Cardiac muscle cell (in vitro differentiated cells and primary cell): ENCODE measurements at regions not wholly inside any gene's neighbourhood (a gene's known extent, or its start where the extent isn't known, plus 50 kb on each side); places are given as distances from the start of the nearest gene placed in this dataset.

Experiments used
- DNase-seq, 2 donors: peaks; one replicate each; pipeline versions ENCODE4 v3.0.0 to v3.0.0-alpha.2; 2010 to 2017; ENCODE audit warnings: low read depth in 1 of 2, low spot score in 1 of 2
- H3K27ac ChIP-seq: fragments of 200-600 bp; sonication (generic); 2 replicates; pipeline ENCODE4 v1.5.1; 2016
- H3K27me3 ChIP-seq: fragments of 200-600 bp; sonication (generic); 2 replicates; pipeline ENCODE4 v1.6.0; 2016; ENCODE audit warnings: control low read depth
- H3K36me3 ChIP-seq: fragments of 200-600 bp; sonication (generic); 2 replicates; pipeline ENCODE4 v1.5.1; 2016; ENCODE audit warnings: control low read depth
- H3K4me1 ChIP-seq: fragments of 200-600 bp; sonication (generic); 2 replicates; pipeline ENCODE4 v1.8.1; 2017; ENCODE audit warnings: low read depth, mild to moderate bottlenecking, mixed run types
- H3K4me3 ChIP-seq: fragments of 200-600 bp; sonication (generic); 2 replicates; pipeline ENCODE4 v1.5.1; 2016; ENCODE audit warnings: mild to moderate bottlenecking
- H3K9me3 ChIP-seq: fragments of 200-600 bp; sonication (generic); 2 replicates; pipeline ENCODE4 v1.5.1; 2017; ENCODE audit warnings: low read depth, mild to moderate bottlenecking, control low read depth
- TF ChIP-seq, protein P1 (sequence below): IDR thresholded peaks from 2 replicates; pipeline ENCODE4 v1.5.1; 2012; ENCODE audit warnings: low read depth, mild to moderate bottlenecking, low read length

DNA sequence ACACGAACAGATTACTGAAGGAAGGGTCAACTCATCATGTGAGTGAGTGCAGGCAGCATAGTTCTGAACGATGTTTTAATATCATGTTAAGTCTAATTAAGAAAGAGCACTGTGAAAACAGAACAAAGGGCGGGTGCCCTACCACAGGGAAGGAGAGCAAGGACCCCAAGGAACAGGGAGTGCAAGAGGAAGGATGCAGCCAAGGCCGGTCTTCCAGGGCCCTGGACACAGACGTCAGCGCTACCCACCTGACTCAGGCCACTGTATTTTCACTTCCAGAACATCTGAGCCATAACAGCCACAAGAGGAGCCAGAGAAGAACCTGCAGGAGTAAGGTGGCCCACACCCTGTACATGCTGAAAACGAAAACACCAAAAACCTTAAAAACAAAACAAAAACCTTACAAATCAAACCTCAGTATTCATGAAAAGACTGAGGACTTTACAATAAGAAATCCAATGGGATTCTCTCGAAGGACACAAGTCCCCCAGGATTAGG lies 506.1 kb upstream of the AKR1E2 start:
- H3K4me1 ChIP-seq = no peaks in the 10 kb centered on the region
- no peak overlapping the region for H3K4me3 ChIP-seq
- TF ChIP-seq, protein P1, sequence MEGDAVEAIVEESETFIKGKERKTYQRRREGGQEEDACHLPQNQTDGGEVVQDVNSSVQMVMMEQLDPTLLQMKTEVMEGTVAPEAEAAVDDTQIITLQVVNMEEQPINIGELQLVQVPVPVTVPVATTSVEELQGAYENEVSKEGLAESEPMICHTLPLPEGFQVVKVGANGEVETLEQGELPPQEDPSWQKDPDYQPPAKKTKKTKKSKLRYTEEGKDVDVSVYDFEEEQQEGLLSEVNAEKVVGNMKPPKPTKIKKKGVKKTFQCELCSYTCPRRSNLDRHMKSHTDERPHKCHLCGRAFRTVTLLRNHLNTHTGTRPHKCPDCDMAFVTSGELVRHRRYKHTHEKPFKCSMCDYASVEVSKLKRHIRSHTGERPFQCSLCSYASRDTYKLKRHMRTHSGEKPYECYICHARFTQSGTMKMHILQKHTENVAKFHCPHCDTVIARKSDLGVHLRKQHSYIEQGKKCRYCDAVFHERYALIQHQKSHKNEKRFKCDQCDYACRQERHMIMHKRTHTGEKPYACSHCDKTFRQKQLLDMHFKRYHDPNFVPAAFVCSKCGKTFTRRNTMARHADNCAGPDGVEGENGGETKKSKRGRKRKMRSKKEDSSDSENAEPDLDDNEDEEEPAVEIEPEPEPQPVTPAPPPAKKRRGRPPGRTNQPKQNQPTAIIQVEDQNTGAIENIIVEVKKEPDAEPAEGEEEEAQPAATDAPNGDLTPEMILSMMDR = no peak
- H3K27me3 ChIP-seq = no peaks in the 10 kb centered on the region
- DNase-seq = no peak
- H3K36me3 ChIP-seq = no peaks in the 10 kb centered on the region
- no peak overlapping the region for H3K27ac ChIP-seq
- no peaks in the 10 kb centered on the region for H3K9me3 ChIP-seq

DNA sequence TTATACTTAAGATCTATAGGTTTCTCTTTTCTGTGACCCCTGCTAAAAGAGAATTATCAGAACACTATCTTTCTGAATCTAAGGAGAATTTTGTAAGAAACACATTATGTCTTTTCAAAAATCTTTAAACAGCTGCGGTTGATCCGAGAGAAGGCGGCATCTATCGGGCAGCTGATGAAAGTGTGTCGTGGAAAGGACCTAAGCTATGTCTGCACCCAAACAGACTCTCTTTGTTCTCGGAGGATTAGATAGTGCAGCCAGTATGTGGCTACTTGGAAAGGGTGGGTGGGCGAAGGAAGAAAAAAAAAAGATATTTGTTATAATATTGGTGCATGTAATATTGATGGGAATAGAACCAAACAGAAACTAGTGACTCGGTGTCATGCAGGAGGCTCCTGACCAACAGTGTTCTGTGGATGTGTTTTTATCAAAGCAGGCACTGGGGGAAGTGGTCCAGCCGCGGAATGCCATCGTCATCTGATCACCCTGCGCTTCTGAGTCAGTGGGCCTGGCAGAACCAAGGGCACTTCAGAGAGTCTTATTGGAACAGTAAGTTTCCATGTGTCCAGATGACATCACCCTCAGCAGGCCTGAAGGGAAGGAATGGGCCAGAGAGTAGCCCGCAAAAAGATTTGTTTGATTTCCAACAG lies 509.7 kb upstream of the AKR1E2 start:
- Histone ChIP-seq H3K36me3 (no peaks in the 10 kb centered on the region), H3K9me3 (no peaks in the 10 kb centered on the region), H3K27ac (no peak overlapping the region), H3K27me3 (no peaks in the 10 kb centered on the region), H3K4me1 (no peaks in the 10 kb centered on the region), H3K4me3 (no peak overlapping the region)
- DNase-seq = peak in 1 of 2 donors; percentile 87
- TF ChIP-seq, protein P1 = peak; percentile 10

DNA sequence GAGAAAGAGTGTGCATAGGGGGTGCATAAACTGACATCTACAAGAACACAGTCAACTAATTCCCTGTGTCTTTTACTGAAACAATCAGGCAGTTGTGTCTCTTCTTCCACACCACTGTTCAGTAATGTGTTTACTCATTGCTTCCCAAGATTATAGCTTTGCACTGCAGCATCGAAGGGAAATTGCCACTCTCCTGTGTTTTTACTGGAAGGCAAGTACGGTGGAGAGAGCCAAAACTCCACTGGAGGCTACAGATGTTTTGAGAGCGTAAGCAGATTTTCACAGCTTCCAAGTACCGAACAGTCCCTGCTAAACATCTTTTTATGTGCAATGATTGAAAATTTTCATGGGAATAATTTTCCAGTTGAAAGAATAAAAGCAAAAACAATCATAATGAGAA lies 510.5 kb upstream of the AKR1E2 start:
- TF ChIP-seq, protein P1 = no peak

DNA sequence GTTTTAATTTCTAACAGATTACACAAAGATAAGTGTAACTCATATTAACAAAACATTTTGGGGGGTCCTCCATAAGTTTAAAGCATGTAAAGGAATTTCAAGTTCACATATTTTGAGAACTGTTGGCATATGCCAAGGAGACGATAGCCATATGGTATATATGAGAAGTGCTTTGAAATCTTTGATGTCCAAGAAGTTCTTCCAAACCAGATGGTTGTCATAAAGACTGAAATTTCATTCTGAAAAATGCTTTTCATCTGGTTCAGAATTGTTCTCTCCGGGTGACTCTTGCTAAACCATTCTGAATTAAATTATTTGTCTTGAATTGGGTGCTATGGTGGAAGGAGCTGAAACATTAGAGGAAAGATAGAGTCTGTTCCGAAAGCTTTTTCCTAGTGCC lies 513.0 kb upstream of the AKR1E2 start:
- no peak for DNase-seq
- Histone ChIP-seq H3K27ac (no peak overlapping the region), H3K36me3 (no peaks in the 10 kb centered on the region), H3K27me3 (no peaks in the 10 kb centered on the region), H3K4me1 (peaks cover 17% of the 10 kb centered on the region), H3K4me3 (no peak overlapping the region), H3K9me3 (no peaks in the 10 kb centered on the region)
- TF ChIP-seq, protein P1 = no peak

More for the DNA sequence above, 510.5 kb upstream of the AKR1E2 start:
- no peaks in the 10 kb centered on the region for H3K36me3 ChIP-seq
- DNase-seq = peak in 1 of 2 donors; percentile 88
- no peak overlapping the region for H3K27ac ChIP-seq
- H3K4me1 ChIP-seq = peaks cover 3% of the 10 kb centered on the region
- H3K4me3 ChIP-seq = no peak overlapping the region
- no peaks in the 10 kb centered on the region for H3K27me3 ChIP-seq
- no peaks in the 10 kb centered on the region for H3K9me3 ChIP-seq

DNA sequence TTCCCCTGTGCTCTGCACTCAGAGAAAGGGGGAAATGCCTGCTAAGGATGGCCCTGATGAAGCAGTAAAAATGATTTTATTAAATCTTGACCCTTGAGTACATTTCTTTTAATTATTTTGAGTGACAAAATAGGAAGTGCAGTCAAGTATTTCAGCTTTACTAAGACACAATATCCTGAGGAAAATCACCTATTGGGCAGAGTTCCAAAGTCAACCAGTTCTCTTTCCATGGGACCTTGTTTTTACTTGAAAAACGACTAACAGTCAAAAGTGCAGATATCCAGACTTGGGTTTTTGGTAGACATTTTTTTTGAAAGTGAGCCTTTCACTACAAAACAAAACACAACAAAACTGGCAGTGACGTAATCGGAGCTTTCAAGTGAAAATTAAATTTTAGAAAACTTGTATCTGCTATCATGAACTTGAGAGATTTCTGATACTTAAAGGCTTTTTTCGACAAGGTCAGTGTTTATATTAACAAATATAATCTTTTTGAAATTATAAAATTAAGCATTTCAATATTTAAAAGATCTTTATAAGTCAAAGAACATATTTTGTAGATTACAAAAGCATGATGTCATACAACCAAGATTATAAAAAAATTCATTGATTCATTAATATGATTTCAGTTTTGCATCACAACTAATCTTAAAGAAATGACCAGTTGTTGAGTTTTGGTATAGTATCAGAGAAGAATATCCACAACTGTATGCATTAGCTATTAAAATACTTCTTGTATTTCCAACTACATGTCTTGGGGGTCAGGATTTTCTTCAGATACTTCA lies 513.8 kb upstream of the AKR1E2 start:
- TF ChIP-seq, protein P1 = no peak
- DNase-seq = no peak
- no peak overlapping the region for H3K27ac ChIP-seq
- H3K9me3 ChIP-seq = no peaks in the 10 kb centered on the region
- H3K4me1 ChIP-seq = peaks cover 21% of the 10 kb centered on the region
- no peaks in the 10 kb centered on the region for H3K36me3 ChIP-seq
- no peak overlapping the region for H3K4me3 ChIP-seq
- no peaks in the 10 kb centered on the region for H3K27me3 ChIP-seq
